ENCODE measurements at regions not wholly inside any gene's neighbourhood (a gene's known extent, or its start where the extent isn't known, plus 50 kb on each side); places are given as distances from the start of the nearest gene placed in this dataset.
"Not testable (repeated sequence)": the region's sequence is repeated elsewhere in the genome, so short reads cannot be mapped to it uniquely, and the experiment has no call there.

- not testable (repeated sequence) for TF ChIP-seq EP300, CTCF, POLR2A (IDR thresholded peaks at IDR 0.05)
Observed at GRCh38 chr3:156048483-156048882, 71.9 kb upstream of the KCNAB1 start.
